Suppressor macrophage treated with lipopolysaccharide for 1 hour (primary cell): ENCODE measurements at regions not wholly inside any gene's neighbourhood (a gene's known extent, or its start where the extent isn't known, plus 50 kb on each side); places are given as distances from the start of the nearest gene placed in this dataset.

Experiments
- DNase-seq, 3 donors: peaks; one replicate each; pipeline ENCODE4 v3.0.0-alpha.2; 2020 to 2022

DNA sequence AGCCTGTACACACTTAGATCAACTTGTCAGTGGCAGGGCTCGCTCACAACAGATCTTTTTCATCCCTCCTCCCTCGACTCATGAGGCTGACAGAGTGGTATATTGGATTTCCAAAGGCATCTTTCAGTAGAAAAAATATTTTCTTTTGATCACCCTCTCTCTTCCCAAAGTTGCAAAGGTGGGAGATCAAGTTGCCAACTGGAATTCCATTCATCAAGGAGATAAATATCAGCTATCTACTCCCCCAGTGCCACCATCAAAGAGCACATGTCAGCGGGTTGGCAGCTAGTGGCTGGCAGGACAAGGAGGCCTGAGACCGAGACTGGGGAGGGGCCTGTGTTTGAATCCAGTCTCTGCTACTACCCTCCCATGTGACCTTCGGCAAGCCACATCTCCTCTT is 539.7 kb upstream of the CDH11 start:
- DNase-seq = no peak

DNA sequence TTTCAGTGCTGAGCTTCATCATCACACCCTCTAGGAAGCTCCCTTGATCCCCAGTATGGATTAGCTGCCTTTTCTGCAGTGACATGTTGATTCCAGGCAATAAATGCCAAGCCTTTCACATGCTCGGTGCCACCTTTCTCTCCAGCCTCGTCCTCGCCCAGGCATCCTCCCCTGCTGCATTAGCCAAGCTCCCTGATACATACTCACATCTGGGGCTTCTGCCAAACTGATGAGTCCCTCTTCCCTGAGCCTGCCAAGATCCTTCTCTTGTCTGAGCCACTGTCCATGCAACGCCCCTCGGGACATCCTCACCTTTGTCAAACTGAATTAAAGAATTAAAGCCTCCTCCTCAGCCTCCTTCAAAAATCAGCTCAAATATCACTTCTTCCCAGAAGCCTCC is 538.5 kb upstream of the CDH11 start:
- no peak for DNase-seq

DNA sequence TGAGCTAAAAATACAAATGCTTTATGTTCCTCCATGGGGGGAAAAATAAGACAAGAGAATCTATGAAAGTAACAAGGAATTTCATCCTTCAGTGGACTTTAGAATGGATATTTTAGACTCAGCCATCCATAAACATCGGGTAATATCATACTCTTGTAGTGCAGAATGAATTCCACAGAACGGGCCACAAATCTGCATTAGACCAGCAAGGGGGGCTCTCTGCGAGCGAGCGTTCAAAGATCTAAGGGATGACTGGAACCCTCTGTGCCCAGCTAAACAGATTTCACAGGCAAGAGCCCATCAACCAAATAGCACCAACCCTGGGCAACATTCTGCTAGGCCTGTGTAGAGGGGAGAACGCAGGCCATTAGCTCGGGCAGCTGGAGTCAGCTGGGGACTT is 537.9 kb upstream of the CDH11 start:
- DNase-seq = no peak

DNA sequence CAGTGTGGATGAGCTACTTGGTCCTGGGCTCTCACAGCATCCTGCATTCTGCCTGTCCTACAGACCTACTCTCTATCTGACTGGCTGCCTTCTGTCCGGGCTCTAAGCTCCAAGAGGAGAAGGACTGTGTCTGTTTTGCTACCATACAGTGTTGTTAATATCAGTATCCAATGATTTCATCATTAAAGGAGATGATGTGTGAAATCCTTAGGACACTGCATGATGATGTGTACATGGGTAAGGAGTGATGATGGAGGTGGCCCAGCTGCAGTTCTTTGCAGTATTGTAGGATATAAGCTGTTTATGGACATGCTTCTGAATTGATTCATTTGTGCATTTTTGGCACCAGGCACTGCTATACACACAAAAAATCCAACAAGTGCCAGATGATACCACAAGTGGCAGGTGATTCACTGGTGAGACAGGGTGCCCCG is 536.9 kb upstream of the CDH11 start:
- no peak for DNase-seq

DNA sequence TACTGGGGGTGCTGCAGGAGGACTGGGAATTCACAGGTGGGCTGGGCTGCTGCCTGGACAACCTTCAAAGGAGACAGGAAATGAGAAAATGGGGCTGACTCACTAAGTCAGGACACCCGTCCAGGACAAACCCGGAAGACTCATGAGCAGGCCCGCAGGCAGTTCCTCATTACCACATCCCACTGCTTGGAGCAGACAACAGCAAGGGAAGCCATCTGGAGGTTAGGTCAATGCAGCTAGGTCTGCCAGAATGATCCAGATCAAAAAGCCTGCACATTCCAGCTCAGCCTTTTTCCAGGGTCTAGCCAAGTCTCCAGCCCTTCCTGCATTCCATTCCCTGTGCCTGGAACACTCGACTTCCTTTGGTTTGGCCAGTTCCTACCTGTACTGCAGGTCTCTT is 536.5 kb upstream of the CDH11 start:
- DNase-seq = peak; percentile 8 to 41 (median 26)

DNA sequence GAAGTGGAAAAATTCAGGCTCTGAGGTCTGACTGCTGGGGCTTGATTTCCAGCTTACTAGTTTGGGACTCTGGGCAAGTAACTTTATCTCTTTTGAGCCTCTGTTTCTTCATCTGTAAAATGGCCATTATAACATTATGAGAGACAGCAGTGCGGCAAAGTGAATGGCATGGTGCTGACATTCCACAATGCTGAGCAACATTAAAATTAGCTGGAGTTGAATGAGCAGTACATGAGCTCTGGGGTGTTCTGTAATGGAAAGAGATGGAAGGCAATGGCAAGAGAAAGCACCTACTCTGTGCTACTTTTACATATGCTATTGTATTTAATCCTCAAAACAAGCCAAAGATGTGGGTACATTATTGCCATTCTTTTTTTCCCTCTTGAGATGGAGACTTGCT is 535.7 kb upstream of the CDH11 start:
- no peak for DNase-seq

DNA sequence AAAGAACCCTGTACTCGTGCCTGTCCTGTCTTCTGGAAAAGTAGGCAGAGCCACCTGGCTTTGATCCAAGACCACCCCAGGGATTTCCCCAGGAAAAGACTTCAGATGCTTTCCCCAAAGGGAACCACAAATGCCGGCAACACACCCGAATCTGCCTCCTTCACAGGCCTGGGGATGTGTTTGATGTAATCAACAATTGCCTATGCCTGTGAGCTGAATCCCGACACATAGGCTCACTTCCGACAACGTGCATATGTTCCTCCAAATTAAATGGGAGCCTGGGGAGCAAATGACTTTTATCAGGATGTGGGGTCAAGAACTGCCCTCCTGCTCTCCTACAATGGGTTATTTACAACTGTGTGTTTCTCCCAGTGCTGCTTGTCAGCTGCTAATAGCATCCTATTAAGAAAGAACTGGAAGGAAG is 535.2 kb upstream of the CDH11 start:
- no peak for DNase-seq

DNA sequence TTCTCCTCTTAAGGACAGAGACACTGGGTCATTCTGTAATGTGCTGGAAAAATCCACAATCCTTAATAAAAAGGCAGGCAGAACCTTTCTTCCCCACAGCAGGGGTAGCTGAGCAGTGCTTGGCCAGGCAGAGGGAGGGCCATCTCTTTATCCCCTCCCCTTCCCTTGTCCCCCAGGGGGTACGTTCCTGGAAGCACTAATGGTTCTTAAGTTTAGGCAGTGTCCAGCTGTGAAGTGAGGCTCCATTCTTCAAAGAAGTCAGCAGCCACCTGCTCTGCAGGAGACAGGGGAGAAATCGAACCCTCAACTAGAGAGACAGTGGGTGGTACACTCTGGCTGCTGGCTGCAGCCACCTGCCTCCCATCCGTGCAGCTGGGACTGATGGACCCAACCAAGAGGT is 533.9 kb upstream of the CDH11 start:
- no peak for DNase-seq

DNA sequence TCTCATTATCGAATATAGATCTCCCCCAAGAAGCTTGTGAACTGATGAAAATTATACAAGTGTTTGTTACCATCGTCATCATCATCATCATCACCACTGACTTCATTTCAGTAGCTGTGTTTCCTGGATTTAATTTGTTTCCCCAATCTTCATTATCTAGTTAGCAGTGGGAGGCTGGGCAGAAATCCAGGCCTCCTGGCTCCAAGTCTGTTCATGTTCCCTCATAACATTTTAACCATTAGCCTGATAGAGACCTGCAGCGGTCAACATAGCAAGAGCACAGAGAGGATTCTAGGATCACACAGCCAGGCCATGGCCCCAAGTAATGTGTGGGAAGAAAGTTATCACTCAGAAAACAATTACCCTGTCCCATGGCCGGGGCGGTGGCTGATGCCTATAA is 526.2 kb upstream of the CDH11 start:
- DNase-seq = no peak

DNA sequence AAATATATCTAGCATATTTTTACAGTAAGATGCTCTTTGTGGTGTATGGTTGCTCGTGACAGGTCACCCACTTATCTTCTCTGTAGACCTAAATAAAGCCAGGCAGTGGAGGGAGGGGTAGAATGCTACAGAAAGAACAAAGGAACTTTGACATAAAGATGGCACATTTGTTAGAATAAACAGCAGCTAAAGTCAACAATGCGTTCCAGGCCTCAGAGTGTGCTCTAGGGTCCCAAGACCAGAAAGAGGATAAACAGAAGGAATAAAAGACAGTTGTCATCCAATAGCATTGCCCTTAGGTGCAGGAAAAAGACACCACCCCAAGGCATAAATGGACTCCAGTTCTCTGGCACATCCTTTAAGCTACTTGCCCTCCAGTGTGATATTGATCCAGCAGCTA is 523.0 kb upstream of the CDH11 start:
- DNase-seq = no peak

DNA sequence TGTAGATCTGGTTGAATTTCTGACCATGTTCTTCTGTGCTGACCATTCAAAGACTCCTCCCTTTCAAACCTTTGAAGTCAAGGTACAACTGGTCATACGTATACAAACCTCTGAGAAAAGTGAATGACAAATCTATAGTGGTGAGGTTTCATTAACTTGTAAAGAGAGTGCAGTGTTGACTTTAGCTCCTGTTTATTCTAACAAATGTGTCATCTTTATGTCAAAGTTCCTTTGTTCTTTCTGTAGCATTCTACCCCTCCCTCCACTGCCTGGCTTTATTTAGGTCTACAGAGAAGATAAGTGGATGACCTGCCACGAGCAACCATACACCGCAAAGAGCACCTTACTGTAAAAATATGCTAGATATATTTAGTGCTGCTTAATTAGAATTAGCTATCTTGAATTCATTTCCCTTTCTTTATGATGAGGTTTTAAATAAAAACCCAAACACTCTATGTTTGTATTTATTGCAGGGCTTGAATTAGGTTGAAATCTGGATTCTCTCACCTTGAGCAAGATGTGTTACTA is 520.0 kb upstream of the CDH11 start:
- no peak for DNase-seq

DNA sequence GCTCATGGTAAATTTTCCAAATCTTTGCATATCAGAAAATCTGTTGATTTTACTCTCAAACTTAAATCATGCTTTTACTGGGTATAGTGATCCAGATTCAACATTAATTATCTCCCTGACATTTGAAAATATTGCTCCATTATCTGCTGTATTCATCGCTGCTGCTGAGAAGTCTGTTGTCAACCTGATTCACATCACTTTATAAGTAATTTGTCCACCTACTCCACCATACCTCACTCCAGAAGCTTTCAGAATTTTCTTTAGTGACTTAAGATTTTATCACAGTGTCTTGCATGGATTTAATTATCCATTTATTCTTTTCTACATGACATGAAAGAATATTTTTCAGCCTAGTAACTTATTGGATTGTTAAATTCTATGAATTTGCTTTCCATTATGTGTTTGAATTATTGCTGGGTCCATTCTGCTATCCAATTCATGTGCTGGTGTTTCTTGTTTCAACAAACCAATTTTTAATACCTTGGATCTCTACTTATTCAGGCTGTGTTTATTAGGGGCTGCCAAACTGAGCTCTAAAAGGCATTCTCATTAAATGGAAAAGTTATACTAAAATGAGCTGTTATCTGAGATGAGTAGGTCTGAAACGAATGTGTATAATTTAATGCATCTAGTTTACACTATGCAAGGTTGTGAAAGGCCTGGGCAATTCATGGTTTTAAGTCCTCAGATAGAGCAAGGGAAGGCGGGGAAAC is 519.3 kb upstream of the CDH11 start:
- no peak for DNase-seq

DNA sequence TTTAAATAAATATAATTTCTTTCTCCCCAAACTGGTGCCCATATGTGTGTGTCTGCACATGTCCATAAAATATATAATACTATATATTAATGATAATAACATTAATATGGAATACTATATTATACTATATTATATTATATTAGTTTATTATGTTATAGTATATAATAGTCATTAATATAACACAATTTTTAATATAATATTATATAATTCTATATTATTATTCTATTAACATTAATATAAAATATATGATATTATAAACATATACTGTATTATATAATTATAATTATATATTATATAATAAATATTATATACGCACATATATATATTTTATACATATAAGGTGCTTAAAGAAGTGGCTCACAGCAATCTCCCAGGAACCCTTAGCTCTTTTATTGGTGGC is 513.0 kb upstream of the CDH11 start:
- no peak for DNase-seq

DNA sequence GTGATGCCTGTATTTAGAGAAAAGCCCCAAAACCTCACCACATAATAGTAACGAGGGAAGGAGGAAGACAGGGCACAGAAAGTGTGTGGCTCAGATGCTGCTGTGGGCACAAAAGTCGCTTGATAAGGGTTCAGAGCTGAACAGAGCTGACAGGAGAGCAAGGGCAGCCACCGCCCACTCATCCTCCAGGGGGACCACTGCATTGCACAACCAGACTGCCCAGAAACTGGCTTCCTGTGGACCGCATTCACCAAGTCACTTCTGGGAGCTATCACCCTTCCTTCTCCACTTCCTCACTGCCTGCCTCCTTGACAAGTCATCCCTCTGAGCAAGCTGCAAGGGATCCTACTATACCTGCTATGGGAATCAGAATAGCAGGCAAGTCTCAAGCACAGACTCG is 512.4 kb upstream of the CDH11 start:
- peak in 2 of 3 donors; percentile 10 to 18 for DNase-seq

DNA sequence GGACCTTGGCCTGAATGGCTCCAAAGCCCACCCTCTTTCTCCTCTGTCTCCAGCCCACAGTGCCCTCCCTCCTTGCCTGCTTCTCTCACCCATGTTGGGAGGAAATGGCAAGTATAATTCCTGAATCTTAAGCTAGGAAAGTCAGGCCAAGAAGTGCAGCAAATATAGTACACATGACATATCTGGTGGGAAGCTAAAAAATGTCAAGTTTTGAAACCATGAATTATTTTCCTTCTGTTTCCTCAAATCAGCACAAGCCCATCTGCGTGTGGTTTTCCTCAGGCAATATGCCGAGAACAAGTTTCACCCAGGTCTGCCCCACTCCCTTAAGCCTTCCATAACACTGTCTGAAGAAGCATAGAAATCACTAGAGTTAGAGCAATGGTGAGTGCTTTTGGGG is 502.8 kb upstream of the CDH11 start:
- DNase-seq = no peak

DNA sequence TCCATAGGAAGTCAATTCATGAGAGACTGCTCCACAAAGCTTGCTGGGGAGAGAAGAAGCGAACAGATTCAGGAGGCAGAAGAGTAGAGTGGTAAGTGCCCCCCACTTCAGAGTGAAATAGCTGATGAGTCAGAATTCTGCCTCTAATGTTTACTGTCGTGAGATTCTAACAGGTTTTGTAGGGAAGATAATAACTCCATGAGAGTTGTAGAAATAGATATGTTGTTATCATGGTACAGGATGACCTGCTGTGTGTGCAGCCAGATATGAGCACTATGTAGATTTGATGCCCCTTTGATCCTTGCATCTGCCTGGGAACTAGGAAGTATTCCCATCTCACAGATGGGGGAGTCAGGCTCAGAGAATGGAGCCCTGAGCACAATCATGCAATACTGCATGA is 502.4 kb upstream of the CDH11 start:
- DNase-seq = no peak

DNA sequence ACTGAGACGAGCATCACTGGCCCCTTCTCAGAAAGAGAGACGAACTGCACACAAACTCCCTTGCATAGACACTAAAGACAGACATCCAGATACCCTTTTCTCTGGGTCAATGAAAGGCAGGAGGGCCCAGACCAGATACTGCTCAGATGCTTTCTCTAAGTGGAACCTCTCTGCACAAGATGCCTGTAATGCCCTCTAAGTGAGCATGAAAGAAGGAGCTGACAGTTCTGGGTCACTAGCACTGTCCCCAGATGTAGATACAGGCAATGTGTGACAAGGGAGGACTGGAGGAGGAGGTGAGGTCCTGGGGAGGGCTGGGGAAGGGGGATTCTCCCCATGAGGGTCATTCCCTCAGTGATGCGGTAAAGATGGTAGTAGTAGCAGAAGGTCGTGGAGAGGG is 501.0 kb upstream of the CDH11 start:
- no peak for DNase-seq

DNA sequence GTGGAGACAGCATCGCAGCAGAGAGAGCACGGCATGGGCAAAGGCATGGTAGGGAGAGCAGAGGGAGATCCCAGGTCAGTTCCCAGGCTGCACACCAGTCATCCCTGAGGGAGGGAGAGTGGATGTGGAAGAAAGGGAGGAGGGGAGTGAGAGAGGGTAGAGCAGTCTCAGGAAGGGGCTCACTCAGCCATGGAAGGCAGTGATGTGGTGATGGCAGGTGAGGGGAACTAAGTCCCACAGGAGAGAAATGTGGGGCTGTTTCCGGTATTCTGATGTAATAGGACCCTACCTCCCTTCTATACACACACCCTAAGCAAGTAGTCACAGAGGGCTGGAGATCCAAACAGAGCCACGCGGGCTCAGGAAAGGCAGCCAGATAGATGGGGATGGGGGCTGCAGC is 500.3 kb upstream of the CDH11 start:
- no peak for DNase-seq

DNA sequence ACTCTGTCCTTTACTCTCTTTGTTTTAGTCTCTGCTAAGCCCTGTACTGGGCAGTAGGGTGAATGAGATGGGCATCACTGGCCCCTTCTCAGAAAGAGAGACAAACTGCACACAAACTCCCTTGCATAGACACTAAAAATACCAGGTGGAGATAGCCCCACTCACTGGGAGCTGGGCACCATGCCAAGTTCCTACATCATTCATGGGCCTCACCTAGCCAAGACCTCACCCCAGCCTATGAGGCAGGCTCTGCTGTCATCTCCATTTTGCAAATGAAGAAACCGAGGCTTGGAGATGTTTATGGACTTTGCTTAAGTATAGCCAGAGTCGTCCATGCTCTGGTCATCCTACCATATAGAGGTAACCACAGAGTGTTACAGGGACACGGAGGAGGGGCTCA is 499.8 kb upstream of the CDH11 start:
- no peak for DNase-seq

DNA sequence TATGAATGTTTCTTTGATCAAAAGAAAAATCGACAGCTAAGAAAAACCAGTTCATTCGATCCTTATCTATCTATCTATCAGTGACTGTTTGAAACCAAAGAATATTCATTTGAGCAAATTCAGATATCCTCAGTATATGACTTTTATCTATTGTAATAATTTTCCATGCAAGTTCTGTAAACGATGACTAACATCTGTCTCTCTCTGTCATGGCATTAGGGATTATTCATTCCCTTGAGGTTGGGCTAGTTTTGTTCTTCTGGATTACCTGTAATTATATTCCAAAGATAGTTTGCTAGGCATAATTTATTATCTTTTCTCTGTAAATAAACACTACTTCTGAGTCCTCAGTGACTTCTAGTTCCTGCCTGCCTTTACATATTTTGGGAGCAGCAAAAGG is 497.7 kb upstream of the CDH11 start:
- DNase-seq = no peak

DNA sequence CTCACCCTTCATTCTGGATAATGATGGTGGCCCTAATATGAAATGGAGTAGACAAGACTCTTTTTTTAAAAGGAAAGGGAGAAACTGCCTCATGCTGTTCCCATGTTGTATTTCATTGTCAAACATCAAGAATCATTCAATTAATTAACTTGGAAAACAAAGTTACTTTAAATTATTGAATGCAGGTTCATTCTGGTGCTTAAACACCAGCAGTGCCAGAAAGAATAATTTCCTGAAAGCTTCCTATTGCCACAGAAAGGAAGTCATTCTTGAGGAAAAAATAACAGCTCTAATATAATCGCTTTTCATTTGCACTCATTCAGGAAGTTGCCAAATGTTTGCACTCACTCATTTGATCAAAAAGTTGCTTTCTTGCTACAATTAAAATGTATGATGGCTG is 497.1 kb upstream of the CDH11 start:
- DNase-seq = no peak

DNA sequence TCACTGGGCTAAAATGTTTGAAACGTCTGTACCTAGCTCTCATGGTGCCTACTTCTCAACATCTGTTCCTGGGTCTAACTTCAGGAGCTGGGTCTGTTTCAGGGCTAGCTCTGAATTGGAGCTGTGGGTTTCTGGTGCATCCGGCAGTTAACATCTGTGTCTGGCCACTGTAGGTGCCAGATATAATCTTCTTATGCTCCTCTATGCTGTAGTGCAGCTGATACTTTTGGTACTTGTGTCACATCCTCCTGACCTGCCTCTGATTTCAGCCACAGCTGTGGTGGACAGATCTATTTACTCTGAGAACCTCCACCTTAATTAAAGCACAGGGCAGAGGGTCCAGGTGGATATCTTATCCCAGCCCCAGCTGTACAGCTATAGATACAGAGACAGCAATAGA is 496.5 kb upstream of the CDH11 start:
- DNase-seq = no peak

DNA sequence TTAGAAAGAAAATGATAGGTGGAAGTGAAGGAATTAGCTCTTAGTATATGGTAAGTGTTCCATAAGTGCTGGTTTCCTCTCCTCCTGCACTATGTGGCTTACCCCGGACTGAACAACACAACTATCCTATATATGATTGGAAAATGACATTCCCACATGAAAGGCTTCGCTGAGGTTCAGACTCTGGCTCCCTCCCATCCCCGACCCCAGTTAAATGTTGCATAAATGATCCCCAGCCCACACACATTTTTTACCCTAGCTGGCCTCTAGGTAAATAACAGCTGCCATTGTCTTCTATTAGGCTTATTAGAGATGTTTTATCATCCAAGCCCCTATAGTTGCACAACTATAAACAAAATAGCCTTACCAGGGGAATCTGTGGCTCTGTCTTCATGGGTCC is 495.6 kb upstream of the CDH11 start:
- no peak for DNase-seq

DNA sequence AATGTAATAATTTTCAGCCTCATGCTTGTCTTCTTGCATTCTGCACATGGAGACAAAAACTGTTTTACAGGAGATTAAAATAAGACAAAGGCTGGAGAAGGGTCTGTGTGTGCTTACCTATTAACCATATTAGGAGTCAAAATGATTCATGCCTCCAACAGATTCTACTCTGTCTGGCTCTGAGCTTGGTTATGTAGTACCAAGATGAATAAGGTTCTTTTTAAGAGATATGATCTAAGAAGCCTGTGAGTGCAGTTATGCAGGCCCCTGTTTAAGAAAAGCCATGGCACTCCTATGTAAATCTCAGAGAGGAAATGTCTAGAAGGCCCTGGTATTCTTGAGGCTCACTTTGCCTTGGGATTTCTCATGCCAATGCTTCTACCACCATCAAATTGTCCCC is 486.6 kb upstream of the CDH11 start:
- no peak for DNase-seq

DNA sequence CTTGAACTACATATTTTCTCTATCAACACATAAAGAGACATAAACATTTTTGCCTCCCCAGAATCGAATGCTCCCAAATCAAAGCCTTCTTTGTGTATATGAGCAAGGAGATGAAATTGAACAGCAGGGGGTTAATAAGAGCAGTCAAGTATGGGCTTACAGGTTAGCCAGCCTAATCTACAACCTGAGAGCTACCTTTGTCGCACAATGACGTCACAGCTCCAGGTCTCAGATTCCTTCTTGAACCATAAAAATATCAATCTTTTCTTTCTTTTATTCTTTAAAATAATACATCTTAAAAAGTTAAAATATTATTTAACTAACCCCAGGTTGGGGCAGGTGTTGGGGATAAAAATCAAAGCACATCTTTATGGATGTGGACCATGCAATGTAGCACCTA is 482.9 kb upstream of the CDH11 start:
- no peak for DNase-seq
